ENCODE measurements at regions not wholly inside any gene's neighbourhood (a gene's known extent, or its start where the extent isn't known, plus 50 kb on each side); places are given as distances from the start of the nearest gene placed in this dataset.

- TF ChIP-seq POLR2A (IDR thresholded peaks at IDR 0.05) (no peak), CTCF (IDR thresholded peaks at IDR 0.05 in 4 of 5, conservative IDR thresholded peaks at IDR 0.05 in 1 of 5) (no peak)
These were observed 154.6 kb downstream of the SYK start for GRCh38 chr9:90956026-90956810.
